Hematopoietic multipotent progenitor cell treated with erythropoietin and hydrocortisone succinate and interleukin-3 and kit ligand, for 17 days (in vitro differentiated cells): ENCODE measurements at regions not wholly inside any gene's neighbourhood (a gene's known extent, or its start where the extent isn't known, plus 50 kb on each side); places are given as distances from the start of the nearest gene placed in this dataset.
A peak's percentile ranks its signal among the peaks of the same experiment; 100 is the strongest.
"Not testable (repeated sequence)": the region's sequence is repeated elsewhere in the genome, so short reads cannot be mapped to it uniquely, and the experiment has no call there.

Source experiments
- DNase-seq: peaks from one replicate; pipeline ENCODE4 v3.0.0-alpha.2; 2015; ENCODE audit warnings: low spot score

DNA sequence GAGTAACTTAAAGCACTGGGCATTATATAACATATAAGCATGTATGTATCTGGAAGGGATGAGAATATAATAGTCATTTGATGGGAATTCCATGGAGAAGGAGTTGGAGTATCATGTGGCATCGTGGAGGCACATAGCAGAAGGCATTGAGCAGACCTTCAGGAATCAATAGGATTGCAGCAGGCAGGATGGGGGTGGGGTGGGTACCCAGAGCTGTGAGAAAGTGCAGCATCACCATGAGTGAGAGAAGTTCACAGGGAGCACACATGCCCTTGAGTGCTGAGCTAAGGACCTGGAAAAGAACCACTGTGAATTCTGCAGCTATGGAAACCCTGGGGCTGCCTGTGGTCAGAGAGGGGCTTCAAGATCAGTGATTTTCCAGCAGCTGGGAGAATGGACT is 57.3 kb downstream of the MED10 start:
- peak; percentile 23 for DNase-seq

DNA sequence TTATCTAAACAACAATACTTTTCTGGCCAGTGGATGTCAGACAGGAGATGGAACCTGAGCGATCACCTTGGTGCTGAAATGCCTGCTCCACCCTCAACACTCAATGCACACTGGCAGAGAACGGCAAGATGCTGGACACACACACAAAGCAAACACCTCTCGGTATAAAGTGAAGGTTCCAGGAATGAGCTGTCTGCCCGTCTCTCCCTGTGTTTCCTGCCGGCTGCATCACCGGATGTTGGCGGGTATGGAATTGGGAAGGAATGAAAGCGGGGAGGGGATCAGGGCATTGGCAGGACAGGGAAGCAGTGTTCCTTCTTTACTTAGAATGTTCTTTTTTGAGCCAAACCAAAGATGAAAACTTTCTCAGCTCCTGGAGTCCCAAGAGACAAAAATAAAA is 59.2 kb downstream of the MED10 start:
- DNase-seq = no peak

GRCh38 chr5:6317116-6317798 is 61.1 kb downstream of the MED10 start:
- no peak for DNase-seq

DNA sequence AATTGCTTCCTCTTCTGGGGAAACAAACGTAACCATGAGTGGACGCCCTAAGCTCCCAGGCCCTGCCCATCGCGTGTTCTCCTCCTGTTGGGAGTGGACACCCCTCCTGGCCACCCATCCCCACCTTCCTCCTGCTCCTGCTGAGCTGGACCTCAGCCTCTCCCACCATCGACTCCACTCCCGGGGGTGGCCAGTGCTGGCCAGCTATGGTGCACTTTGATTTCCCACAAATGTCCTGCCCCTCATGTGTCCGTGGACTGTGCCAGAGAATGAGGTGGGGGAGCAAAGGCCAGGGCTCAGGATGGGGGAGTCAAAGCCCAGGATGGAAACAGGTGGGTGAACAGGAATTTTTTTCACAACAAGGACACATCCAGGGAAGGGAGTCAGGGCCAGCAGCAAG is 62.8 kb downstream of the MED10 start:
- no peak for DNase-seq

DNA sequence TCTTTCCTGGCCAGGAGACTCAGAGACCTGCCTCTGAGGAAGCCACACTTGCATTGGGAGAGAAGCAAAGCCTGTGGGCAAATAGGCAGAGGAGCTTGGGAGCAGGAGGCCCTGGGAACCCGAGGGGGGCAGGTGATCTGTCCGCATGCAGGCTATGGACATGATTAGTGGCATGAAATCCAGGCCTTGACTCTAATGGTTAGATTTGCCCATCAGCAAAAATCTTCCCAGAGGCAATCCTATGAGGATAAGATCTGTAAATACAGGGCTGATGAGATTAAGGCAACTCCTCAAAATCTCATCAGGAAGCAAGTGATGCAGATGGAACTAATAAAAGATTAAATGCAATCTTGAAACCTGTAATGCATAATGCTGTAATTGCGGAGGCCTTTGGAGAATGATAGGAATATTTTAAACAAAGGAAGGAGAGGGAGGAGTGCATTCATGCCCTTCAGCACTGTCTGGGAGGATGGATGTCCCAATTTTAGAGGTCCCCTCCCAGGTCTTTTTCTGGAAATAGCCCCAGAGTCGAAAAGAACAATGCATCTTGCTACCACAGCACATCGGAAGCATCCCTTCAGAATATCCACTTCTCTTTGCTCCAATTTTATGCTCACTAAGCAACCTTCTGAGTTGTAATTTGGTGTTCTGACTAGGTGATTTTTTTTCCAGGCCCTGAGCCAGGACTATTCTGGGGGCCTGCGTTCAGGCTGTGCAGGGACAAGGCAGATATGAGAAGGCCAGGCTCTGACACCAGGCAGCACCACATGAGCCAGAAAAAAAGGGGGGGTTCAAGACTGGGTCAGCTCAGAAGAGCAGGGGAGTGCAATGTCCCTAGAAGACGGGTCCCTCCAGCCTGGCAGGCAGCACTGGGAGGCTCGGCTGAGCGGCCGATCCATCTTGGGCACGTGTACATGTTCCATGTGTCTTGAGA is 66.5 kb downstream of the MED10 start:
- no peak for DNase-seq

DNA sequence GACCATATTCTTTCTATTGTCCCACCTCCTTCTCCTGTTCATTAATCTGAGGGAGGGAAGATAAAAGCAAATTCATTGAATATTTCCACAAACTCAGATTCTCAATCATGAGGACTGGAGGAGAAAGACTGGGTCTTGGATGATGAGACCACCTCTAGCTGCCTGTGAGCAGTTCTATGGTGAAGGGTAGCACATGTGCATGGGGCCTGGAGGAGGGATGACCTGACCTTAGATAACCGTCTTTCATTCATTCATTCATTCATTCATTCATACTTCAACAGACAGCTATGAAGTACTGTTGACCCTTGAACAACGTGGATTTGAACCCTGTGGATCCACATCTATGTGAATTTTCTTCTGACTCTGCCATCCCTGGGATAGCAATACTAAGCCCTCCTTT is 68.4 kb downstream of the MED10 start:
- no peak for DNase-seq

GRCh38 chr5:6308683-6309082 is 69.7 kb downstream of the MED10 start:
- no peak for DNase-seq

- no peak for DNase-seq
Measured at GRCh38 chr5:6307304-6307703, 71.0 kb downstream of the MED10 start.

GRCh38 chr5:6305853-6306252 is 72.5 kb downstream of the MED10 start:
- no peak for DNase-seq

GRCh38 chr5:6302684-6303083 is 75.7 kb downstream of the MED10 start:
- DNase-seq = no peak

DNA sequence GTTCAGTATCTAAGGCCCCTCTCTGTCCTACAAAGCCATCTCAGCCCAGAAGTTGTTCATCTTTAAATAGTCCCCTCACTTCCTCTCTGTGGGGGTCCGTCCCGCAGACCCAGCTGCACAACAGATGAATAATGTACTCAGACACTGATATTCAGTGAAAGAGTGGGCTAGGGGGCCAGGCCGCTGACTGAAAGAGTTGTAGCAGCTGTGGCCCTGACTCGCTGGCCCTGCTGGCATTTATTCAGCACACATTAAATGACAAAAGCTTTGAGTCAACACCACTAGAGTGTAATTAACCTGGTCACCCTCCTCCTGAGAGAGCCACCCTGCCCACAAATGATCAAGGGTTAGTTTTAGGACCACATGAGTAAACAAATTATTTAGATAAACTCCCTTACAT is 76.3 kb downstream of the MED10 start:
- DNase-seq = no peak

- no peak for DNase-seq
Measured at GRCh38 chr5:6296524-6296923, 81.8 kb downstream of the MED10 start.

DNA sequence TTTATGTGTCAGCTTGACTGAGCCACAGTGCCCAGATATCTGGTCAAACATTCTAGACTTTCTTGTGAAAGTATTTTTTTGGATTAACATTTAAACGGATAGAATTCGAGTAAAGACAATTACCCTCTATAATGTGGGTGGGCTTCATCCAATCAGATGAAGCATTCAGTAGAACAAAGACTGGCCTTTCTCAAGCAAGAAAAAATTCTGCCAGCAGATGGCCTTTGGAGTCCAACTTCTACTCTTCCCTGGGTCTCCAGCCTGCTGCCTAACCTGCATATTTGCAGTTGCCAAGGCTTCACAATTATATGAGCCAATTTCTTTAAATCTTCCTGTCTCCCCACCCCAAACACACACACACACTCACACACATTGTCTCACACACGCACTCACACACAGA is 86.4 kb downstream of the MED10 start:
- no peak for DNase-seq

- no peak for DNase-seq
Measured at GRCh38 chr5:6289239-6289638, 89.1 kb downstream of the MED10 start.

DNA sequence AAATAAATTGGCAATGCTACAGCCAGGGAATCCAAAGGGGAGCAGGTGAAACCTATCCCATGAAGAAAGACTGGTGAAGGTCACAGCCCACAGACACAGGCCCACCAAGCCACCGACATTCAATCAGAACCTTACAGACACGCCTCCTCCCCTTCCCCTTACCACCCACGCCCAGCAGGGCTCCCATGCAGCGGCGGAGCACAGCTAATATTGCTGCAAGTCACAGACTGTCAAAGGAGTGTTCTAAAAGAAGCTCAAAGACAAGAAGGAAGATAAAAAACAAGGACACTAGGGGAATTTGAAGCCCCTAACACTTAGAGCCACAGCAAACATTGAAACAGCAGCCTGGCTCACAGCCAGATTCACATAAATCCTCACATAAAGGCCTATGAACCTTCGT is 91.2 kb downstream of the MED10 start:
- DNase-seq = no peak

- DNase-seq = no peak
Measured at GRCh38 chr5:6286404-6286803, 91.9 kb downstream of the MED10 start.

DNA sequence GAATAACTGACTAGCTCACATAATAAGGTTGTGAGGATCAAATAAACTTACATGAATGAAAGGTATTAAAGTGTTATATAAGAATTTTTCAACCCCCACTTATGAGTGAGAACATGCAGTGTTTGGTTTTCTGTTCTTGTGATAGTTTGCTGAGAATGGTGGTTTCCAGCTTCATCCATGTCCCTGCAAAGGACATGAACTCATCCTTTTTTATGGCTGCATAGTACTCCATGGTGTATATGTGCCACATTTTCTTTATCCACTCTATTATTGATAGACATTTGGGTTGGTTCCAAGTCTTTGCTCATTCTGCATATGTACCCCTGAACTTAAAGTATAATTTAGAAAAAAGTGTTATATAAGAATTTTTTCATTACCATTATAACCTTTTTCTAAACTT is 93.9 kb downstream of the MED10 start:
- not testable (repeated sequence) for DNase-seq

- DNase-seq = no peak
Measured at GRCh38 chr5:6282352-6282751, 96.0 kb downstream of the MED10 start.

GRCh38 chr5:6281818-6282217 is 96.5 kb downstream of the MED10 start:
- DNase-seq = no peak

GRCh38 chr5:6280425-6281100 is 97.8 kb downstream of the MED10 start:
- DNase-seq = no peak

- DNase-seq = no peak
Measured at GRCh38 chr5:6279607-6280006, 98.7 kb downstream of the MED10 start.

GRCh38 chr5:6274846-6275543 is 103.4 kb downstream of the MED10 start:
- DNase-seq = no peak
